Neuronal stem cell (in vitro differentiated cells): ENCODE measurements at regions not wholly inside any gene's neighbourhood (a gene's known extent, or its start where the extent isn't known, plus 50 kb on each side); places are given as distances from the start of the nearest gene placed in this dataset.
A peak's percentile ranks its signal among the peaks of the same experiment; 100 is the strongest.

Experiments
- DNase-seq: peaks from one replicate; pipeline ENCODE4 v3.0.0-alpha.2; 2013; ENCODE audit warnings: low spot score
- H2AFZ ChIP-seq: one replicate; pipeline ENCODE4 v1.6.1; 2013; ENCODE audit warnings: mild to moderate bottlenecking, low read length, inconsistent platforms
- H2AK5ac ChIP-seq: 2 replicates; pipeline ENCODE4 v1.6.1; 2013; ENCODE audit warnings: low read depth, mild to moderate bottlenecking, inconsistent platforms, low read length, moderate library complexity, mixed read lengths
- H2BK120ac ChIP-seq: 2 replicates; pipeline ENCODE4 v1.6.1; 2013; ENCODE audit warnings: low read depth, mild to moderate bottlenecking, inconsistent platforms, low read length, moderate library complexity, mixed read lengths
- H2BK12ac ChIP-seq: one replicate; pipeline ENCODE4 v1.6.1; 2013; ENCODE audit warnings: low read length, inconsistent platforms
- H2BK15ac ChIP-seq: 2 replicates; pipeline ENCODE4 v1.6.1; 2013; ENCODE audit warnings: mild to moderate bottlenecking, low read length, inconsistent platforms, mixed read lengths
- H2BK5ac ChIP-seq: one replicate; pipeline ENCODE4 v1.6.1; 2013; ENCODE audit warnings: inconsistent platforms, mild to moderate bottlenecking, low read length, moderate library complexity
- H3K14ac ChIP-seq: one replicate; pipeline ENCODE4 v1.6.1; 2013; ENCODE audit warnings: low read length, inconsistent platforms
- H3K18ac ChIP-seq: 2 replicates; pipeline ENCODE4 v1.6.1; 2013; ENCODE audit warnings: low read length, inconsistent platforms
- H3K23ac ChIP-seq: 2 replicates; pipeline ENCODE4 v1.6.1; 2013; ENCODE audit warnings: low read depth, mild to moderate bottlenecking, mixed read lengths, low read length, inconsistent platforms; ENCODE audit not compliant: poor library complexity
- H3K27ac ChIP-seq: replicated peaks from 3 replicates; pipeline ENCODE4 v1.5.1; 2013; ENCODE audit warnings: low read length, inconsistent platforms
- H3K27me3 ChIP-seq, 3 experiments: 2 replicates each; pipeline ENCODE4 v1.6.1; 2013; ENCODE audit warnings: low read length in 3 of 3, mild to moderate bottlenecking in 2 of 3, inconsistent platforms in 1 of 3, low read depth in 1 of 3, mixed read lengths in 1 of 3, moderate library complexity in 1 of 3; ENCODE audit not compliant: control insufficient read depth in 3 of 3, insufficient read depth in 3 of 3
- H3K36me3 ChIP-seq, 2 donors: replicated peaks in 1 of 2; 2 replicates each; pipeline ENCODE4 v1.6.1; 2013; ENCODE audit warnings: low read length in 2 of 2; ENCODE audit not compliant: control insufficient read depth in 2 of 2, insufficient read depth in 2 of 2
- H3K4ac ChIP-seq: 2 replicates; pipeline ENCODE4 v1.6.1; 2013; ENCODE audit warnings: inconsistent platforms, mild to moderate bottlenecking, low read length, moderate library complexity
- H3K4me1 ChIP-seq, 2 donors: 1 replicate in 1 of 2; 2 replicates in 1 of 2; pipeline ENCODE4 v1.6.1; 2013; ENCODE audit warnings: low read length in 2 of 2, low read depth in 1 of 2; ENCODE audit not compliant: control insufficient read depth in 2 of 2, insufficient read depth in 1 of 2
- H3K4me2 ChIP-seq: one replicate; pipeline ENCODE4 v1.6.1; 2013; ENCODE audit warnings: mild to moderate bottlenecking, low read length, inconsistent platforms; ENCODE audit not compliant: insufficient read depth, poor library complexity, severe bottlenecking
- H3K4me3 ChIP-seq, 2 donors: 2 replicates each; pipeline ENCODE4 v1.5.1; 2013; ENCODE audit warnings: low read length in 2 of 2, mild to moderate bottlenecking in 2 of 2, inconsistent platforms in 1 of 2, moderate library complexity in 1 of 2
- H3K79me1 ChIP-seq: one replicate; pipeline ENCODE4 v1.6.1; 2013; ENCODE audit warnings: low read depth, mild to moderate bottlenecking, inconsistent platforms, low read length, moderate library complexity
- H3K9ac ChIP-seq: one replicate; pipeline ENCODE4 v1.6.1; 2013; ENCODE audit warnings: mild to moderate bottlenecking, low read depth, low read length, inconsistent platforms; ENCODE audit not compliant: poor library complexity
- H3K9me3 ChIP-seq, 2 donors: replicated peaks in 1 of 2; 2 replicates each; pipeline versions ENCODE3 to v1.6.1; 2013; ENCODE audit warnings: low read length in 2 of 2, mild to moderate bottlenecking in 2 of 2, inconsistent platforms in 1 of 2, low read depth in 1 of 2, mixed read lengths in 1 of 2, moderate library complexity in 1 of 2; ENCODE audit not compliant: control insufficient read depth in 2 of 2, insufficient read depth in 1 of 2
- H4K8ac ChIP-seq: one replicate; pipeline ENCODE4 v1.6.1; 2013; ENCODE audit warnings: low read depth, mild to moderate bottlenecking, inconsistent platforms, low read length, moderate library complexity
- H4K91ac ChIP-seq: one replicate; pipeline ENCODE4 v1.6.1; 2013; ENCODE audit warnings: low read length, low read depth, mild to moderate bottlenecking, inconsistent platforms; ENCODE audit not compliant: poor library complexity
- WGBS, 2 donors: extraction: QIAGEN DNeasy Blood & Tissue Kit; methylation state at CpG; one replicate each; pipeline ENCODE4 v1.1.7; 2013; ENCODE audit warnings: missing lambda C conversion rate in 2 of 2, mixed read lengths in 1 of 2; ENCODE audit not compliant: insufficient read length in 2 of 2, insufficient replicate concordance in 1 of 2; ENCODE audit errors: extremely low coverage in 2 of 2; 5-methylcytosine and 5-hydroxymethylcytosine counted together

DNA sequence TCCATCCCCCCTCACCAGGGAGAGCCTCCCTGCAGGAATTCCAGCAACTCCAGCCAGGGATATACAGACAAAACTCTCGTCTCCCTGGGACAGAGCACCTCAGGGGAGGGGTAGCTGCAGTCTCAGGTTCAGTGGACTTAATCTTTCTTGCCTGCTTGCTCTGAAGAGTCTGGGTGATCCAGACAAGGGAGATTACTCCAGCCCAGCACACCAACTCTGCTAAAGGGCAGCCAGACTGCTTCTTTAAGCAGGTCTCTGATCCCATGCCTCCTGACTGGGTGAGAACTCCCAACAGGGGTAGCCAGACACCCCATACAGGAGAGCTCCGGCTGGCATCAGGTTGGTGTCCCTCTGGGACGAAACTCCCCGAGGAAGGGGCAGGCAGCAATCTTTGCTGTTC lies 888.7 kb downstream of the RAB28 start:
- Histone ChIP-seq H3K27me3 (no peaks in the 10 kb centered on the region), H3K4ac (no peak overlapping the region), H2BK5ac (no peak overlapping the region), H2AFZ (no peak overlapping the region), H3K18ac (peak overlapping the region; percentile 44), H2BK12ac (no peak overlapping the region), H3K4me1 (no peaks in the 10 kb centered on the region), H2BK15ac (no peak overlapping the region), H3K4me3 (no peak overlapping the region), H2BK120ac (no peak overlapping the region), H4K8ac (no peak overlapping the region), H3K9me3 (no peaks in the 10 kb centered on the region), H2AK5ac (no peak overlapping the region), H3K9ac (no peak overlapping the region), H3K27ac (no peak overlapping the region), H4K91ac (no peak overlapping the region), H3K14ac (no peak overlapping the region), H3K36me3 (no peaks in the 10 kb centered on the region), H3K23ac (no peak overlapping the region), H3K79me1 (no peaks in the 10 kb centered on the region), H3K4me2 (no peak overlapping the region)
- no peak for DNase-seq
- no CpG with 5 or more reads among the region's 4 CpGs for WGBS, 2 donors

GRCh38 chr4:12588582-12588981 lies 895.6 kb downstream of the RAB28 start:
- H3K4me3 ChIP-seq, result no peak overlapping the region
- no peaks in the 10 kb centered on the region for H3K9me3 ChIP-seq
- H2BK15ac ChIP-seq, result no peak overlapping the region
- DNase-seq, result no peak
- H4K8ac ChIP-seq, result no peak overlapping the region
- no peak overlapping the region for H4K91ac ChIP-seq
- H2AFZ ChIP-seq, result no peak overlapping the region
- no peak overlapping the region for H2BK120ac ChIP-seq
- H3K27me3 ChIP-seq, result no peaks in the 10 kb centered on the region
- H2BK5ac ChIP-seq, result no peak overlapping the region
- H3K27ac ChIP-seq, result no peak overlapping the region
- H3K18ac ChIP-seq, result no peak overlapping the region
- no peak overlapping the region for H3K23ac ChIP-seq
- no peak overlapping the region for H3K9ac ChIP-seq
- H3K14ac ChIP-seq, result no peak overlapping the region
- no peak overlapping the region for H3K4ac ChIP-seq
- H3K4me1 ChIP-seq, result no peaks in the 10 kb centered on the region
- no peak overlapping the region for H2BK12ac ChIP-seq
- no peaks in the 10 kb centered on the region for H3K36me3 ChIP-seq
- no peaks in the 10 kb centered on the region for H3K79me1 ChIP-seq
- H2AK5ac ChIP-seq, result no peak overlapping the region
- no peak overlapping the region for H3K4me2 ChIP-seq

- Histone ChIP-seq H2BK5ac (no peak overlapping the region), H2BK15ac (no peak overlapping the region), H3K36me3 (no peaks in the 10 kb centered on the region), H3K79me1 (no peaks in the 10 kb centered on the region), H4K8ac (no peak overlapping the region), H2BK12ac (no peak overlapping the region), H2AK5ac (no peak overlapping the region), H3K14ac (no peak overlapping the region), H3K23ac (no peak overlapping the region), H2BK120ac (no peak overlapping the region), H3K27ac (no peak overlapping the region), H3K4me3 (no peak overlapping the region), H3K9ac (no peak overlapping the region), H3K27me3 (no peaks in the 10 kb centered on the region), H2AFZ (no peak overlapping the region), H3K9me3 (no peaks in the 10 kb centered on the region), H3K4me2 (no peak overlapping the region), H3K4ac (no peak overlapping the region), H3K18ac (no peak overlapping the region), H4K91ac (no peak overlapping the region), H3K4me1 (no peaks in the 10 kb centered on the region)
- DNase-seq, result no peak
- WGBS, 2 donors, result no CpG with 5 or more reads among the region's 6 CpGs
These were observed 897.7 kb downstream of the RAB28 start for GRCh38 chr4:12586242-12587006.

- no peak overlapping the region for H3K4me3 ChIP-seq
- H2AFZ ChIP-seq, result no peak overlapping the region
- no peak overlapping the region for H2AK5ac ChIP-seq
- H3K14ac ChIP-seq, result no peak overlapping the region
- no CpG with 5 or more reads among the region's 4 CpGs for WGBS, 2 donors
- no peaks in the 10 kb centered on the region for H3K79me1 ChIP-seq
- no peaks in the 10 kb centered on the region for H3K36me3 ChIP-seq
- no peaks in the 10 kb centered on the region for H3K27me3 ChIP-seq
- H3K18ac ChIP-seq, result no peak overlapping the region
- no peak overlapping the region for H4K8ac ChIP-seq
- no peak overlapping the region for H2BK120ac ChIP-seq
- H3K9ac ChIP-seq, result no peak overlapping the region
- peaks cover 0 to under 1% of the 10 kb centered on the region in 2 donors for H3K4me1 ChIP-seq
- no peak overlapping the region for H2BK12ac ChIP-seq
- H4K91ac ChIP-seq, result no peak overlapping the region
- no peak overlapping the region for H2BK15ac ChIP-seq
- no peak overlapping the region for H3K27ac ChIP-seq
- H3K4ac ChIP-seq, result no peak overlapping the region
- no peak overlapping the region for H3K23ac ChIP-seq
- H3K4me2 ChIP-seq, result no peak overlapping the region
- H3K9me3 ChIP-seq, result no peaks in the 10 kb centered on the region
- no peak overlapping the region for H2BK5ac ChIP-seq
- DNase-seq, result no peak
These were observed 899.8 kb downstream of the RAB28 start for GRCh38 chr4:12584116-12584875.
